Activated T-cell treated with anti-CD3 and anti-CD28 coated beads for 24 hours (primary cell): ENCODE measurements at regions not wholly inside any gene's neighbourhood (a gene's known extent, or its start where the extent isn't known, plus 50 kb on each side); places are given as distances from the start of the nearest gene placed in this dataset.

Source experiments
- DNase-seq: peaks from one replicate; pipeline ENCODE4 v3.0.0-alpha.2; 2020; ENCODE audit warnings: low read depth

DNA sequence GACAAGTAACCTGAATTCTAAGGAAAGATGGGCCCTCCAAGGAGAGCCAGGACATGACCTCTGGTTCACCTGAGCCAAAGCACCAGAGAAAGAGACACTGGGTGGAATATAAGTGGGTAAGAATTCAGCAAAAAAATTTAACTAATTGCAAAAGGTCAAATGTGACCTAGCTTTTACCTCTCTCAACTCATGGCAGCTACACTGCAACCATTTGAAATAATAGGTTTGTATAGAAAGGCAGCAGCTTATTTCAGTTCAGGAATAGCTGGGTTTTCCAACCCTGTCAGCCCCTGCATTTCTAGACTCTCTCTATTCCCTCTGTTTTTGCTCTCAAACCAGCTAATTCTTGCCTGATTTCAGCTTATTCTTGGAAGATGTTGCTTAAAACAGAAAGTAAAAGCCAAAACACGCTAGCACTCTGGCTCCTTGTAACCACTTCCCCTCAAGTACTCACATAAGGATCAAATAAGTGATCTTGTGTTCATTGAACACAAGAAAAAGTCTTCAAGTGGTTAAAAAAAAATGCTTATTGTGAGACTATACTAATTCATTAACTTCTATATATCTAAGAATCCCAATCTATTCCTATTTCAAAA lies 101.1 kb upstream of the NR4A3 start:
- DNase-seq: no peak

DNA sequence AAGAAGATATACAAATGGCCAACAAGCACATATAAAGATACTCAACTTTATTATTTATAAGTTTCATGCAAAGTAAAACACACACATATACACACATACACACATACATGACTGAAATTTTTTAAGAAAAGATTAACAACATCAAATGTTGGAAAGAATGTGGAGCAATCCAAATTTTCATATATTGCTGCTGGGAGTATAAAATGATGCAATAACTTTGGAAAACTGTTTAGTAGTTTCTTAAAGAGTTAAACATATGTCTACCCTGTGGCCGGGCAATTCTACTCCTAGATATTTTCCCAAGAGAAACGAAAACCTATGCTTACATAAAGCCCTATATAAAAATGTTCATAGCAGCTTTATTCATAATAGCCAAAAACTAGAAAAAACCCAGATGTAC lies 99.8 kb upstream of the NR4A3 start:
- DNase-seq: no peak

DNA sequence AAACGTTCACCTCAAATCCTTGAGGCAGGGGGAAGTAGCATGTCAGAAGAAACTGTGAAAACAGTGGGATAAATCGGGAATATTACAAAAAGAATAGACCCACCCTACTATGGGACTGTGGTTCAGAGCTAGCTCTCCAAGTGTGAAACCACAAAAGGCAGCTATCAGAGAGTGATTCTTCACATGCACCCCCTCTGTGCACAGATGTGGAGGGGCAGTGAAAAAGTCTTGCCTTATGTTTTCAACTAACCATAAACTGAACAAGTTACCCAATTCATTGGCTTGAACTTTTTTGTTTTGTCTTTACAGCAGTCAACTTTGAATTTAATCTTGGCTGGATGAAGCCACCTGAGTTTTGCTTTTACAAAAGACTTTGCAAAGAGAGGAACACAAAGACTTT lies 98.8 kb upstream of the NR4A3 start:
- DNase-seq: no peak

DNA sequence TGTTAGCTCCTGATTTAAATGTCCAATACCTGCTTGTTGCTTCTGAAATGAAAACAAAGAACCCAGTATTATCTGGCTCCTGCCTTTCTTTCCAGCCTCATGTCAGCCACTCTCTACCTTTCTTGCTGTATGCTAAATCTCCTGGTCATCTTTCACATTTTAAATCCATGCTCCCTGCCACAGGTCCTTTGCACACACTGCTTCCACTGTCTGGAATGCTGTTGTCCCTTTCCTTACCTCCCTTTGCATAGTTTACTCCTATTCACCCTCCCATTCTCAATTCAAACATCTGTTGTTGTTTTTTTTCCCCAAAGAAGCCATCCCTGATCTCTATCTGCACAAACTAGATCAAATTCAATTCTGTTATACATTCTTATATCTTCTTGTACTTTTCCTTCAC lies 97.0 kb upstream of the NR4A3 start:
- no peak for DNase-seq

DNA sequence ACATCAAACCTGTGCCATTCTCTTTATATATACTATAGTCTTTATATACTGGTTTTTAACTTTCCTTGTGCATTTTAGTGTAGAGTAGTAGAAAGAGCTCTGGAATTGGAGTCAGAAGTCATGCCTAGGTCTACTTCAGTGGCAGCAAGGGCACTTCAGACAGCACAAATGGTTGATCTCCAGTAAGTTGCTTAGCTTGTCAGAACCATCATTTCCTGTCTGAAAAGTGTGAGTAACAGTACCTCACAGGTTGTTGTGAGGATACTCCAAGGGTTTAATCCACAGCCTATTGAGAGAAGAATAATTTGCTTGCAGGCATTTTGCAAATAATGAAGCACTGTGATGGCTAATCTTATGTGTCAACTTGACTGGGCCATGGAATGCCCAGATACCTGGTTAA lies 95.8 kb upstream of the NR4A3 start:
- DNase-seq: no peak

DNA sequence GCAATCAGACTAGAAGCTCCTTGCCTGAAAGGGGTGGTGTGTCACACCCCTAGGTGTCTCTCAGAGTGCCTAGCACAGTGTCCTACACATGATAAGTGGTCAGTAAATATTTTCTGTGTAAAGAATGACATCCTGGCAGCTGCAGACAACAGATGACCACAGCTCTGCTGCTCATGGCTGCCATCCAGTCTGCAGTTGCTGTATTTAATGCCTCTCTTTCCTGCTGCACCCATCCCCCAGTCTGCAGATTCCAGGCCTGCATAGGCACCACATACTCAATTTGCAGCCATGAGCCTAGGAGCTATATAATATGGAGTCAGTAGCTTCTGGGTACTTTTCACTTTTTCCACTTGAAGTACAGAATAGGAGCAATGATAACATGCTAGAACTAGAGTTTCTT lies 94.9 kb upstream of the NR4A3 start:
- no peak for DNase-seq

DNA sequence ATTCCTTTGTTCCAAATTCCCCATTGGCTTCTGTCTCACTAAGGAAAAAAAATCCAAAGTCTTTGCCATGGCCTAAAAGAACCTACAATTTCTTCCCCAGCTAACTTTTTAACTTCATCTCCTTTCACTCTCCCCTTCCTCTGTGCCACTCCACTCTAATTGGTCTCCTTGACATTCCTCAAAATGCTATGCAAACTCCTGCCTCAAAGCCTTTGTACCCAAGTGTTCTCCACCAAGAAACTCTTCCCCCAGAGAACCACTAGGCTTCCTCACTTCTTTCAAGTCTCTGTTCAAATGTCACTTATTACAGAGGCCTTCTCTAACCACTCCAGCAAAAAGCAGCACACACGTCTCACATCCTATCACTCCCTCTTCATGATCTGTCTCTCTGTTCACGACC lies 91.6 kb upstream of the NR4A3 start:
- DNase-seq: no peak

DNA sequence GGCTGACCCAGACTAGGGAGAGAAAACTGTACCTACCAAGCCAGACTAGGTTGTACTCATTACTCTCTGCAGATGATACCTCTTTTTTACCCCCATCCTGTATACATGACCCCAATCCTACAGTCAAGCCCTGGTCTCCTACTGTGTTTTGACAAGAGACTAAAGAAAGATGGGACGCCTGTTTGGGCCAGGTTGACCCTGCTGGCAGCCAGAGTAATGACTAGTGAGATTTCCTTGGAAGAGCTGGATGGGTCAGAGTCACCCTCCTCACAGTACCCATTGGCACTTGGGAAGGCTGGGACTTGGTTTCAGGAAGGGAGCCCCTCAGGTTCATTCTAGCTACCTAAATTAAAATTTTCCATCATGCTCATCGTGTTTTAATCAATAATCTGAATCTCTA lies 89.7 kb upstream of the NR4A3 start:
- no peak for DNase-seq

DNA sequence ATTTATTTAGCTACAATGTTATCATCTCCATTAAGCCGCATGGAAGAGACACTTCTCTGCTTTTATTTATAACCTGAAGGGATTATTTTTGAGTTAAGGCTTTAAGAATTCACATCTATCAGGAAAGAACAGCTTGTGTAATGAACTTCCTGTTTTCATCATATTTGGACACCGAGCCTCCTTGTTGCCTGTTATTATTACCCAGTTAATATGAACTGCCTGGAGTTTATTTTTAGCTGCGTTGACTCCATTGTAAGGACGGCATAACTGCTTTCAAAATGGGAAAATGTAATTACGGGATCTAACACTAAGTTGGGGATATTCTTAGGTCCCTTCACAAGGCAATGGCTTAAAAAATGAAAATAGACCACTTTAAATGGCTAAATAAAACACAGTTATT lies 89.0 kb upstream of the NR4A3 start:
- DNase-seq: no peak

DNA sequence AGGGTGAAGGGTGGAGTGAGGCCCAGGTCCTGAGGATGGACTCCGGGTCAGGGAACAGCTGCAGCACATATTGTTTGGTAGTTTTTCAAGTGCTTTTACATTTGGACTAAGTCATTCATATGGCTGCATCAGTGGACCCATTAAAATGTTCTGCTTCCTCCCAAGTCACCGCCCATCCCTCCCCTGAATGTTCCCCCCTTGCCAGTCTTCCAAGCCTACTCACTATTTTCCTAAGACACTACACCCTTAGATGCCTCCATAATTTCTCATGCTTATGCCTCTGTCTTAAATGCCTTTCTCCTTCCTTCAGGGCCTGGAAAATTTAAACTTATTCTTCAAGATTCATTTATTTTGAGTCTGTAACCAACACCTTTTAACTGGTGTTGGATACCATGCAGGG lies 86.6 kb upstream of the NR4A3 start:
- DNase-seq: no peak

DNA sequence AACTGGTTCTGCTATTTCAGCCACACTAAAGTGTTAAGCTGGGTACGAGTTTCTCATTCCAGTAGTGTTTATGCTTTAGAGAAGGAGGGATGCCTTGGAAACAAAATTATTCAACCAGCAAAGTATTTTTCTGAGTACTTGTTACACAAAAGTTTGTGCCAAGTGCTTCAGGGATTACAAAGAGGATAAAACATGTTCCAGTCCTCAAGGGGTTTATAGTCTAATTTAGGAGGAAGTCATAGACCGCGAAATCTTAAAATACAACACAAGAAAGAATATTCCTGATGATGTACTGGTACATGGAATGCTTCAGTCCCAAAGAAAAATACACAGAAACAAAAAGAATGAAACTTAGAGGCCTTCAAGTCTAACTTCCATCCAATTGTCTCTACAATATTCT lies 85.4 kb upstream of the NR4A3 start:
- DNase-seq: no peak

DNA sequence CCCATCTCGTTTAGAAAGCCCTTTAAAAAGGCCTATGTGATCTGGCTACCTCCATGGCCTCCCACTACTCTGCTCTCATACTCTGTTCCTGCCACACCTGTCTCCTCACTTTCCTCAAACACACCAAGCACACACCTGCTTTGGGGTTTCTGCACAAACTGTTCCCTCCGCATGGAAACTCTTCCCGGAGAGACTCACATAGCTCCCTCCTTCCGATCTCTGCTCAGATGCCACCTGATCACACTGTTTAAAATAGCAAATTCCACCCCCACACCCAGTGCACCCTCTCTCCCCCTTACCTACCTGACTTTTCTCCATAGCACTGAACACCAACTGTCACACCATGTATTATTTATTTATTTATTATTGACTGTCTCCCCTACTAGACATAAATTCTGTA lies 84.0 kb upstream of the NR4A3 start:
- no peak for DNase-seq

DNA sequence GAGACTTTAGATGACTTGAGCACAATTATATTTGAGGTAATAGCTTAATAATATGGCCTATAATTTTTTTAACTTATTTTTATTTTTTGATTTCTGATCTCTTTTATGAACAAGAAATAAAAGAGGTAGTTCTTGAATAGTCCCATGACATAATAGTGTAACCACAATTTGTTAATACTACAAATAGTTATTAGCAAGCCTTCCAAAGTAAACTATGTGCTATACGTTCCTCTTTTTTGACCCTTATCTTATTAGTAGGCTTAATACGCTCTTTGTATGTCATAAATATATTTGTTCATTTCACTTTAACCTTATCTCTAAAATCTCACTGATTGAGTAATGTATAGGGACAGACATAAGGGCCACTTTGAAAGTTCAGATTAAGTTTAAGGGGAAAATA lies 78.7 kb upstream of the NR4A3 start:
- DNase-seq: no peak

DNA sequence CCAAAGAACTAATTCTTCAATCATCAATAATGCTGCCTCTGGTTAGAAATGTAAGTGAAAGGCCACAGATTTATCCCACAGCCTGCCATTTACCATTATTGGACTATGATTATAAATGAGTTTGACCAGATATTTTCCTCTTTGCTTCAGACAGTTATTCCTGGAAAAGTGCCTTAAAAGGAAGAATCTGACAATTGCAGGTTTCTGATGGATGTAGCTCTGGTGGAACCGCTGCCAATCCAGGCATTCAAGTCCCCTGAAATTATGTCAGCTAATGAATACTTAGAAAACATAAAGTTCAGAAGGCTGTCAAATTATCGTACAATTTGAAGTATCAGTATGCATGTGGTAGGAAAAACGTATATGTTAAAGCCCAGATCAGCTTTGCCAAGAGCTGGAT lies 78.2 kb upstream of the NR4A3 start:
- DNase-seq: no peak

DNA sequence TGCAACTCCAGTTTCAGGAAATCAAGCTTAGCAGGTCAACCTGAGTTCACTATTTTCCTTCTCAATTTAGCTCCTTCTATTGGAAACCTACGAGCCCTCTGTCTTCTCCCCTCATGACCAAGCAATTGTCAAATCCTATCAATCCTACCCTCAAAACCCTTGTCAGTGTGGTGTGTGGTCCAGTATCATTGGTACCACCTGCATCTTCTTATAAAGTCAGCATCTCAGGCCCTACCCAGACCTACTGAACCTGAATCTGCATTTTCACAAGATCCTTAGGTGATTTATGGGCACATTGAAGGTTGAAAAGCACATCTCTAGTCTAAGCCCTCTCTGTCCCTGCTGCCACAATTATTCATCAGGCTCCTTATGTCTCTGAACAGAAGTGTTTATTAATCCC lies 77.6 kb upstream of the NR4A3 start:
- no peak for DNase-seq

DNA sequence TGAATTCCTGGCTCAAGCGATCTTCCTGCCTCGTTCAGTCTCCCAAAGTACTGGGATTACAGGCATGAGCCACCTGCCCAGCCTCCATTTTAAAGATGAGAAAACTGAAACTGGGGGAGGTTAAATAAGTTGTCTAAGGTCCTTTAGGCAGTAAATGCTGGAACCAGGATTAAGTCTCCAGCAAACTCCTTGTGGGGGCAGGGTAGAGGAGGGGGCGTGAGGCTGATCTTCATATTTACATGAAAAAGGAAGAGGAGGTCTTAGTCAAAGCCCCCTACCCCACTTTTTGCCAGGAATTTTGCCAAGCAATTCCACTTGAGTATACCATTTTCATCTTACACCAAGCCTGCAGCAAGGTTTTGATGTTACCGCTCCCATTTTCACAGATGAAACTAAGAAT lies 76.6 kb upstream of the NR4A3 start:
- no peak for DNase-seq

DNA sequence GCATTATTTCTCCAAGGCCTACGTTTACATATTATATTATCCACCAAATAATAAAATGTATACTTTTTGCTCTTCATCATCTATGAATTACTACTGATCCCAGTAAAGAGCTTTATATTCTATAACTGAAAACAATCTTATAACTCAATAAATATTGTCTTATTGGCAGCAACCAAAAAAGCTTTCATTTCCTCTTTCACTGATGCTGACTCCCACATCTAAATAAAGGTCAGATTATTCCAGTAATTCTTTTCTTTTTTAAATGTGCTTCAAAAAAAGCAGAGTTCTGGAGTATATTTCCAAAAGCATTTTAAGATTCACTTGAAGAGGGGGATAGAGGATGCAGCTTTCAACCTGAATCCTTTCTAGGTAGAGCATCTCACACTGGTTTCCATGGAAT lies 75.3 kb upstream of the NR4A3 start:
- DNase-seq: no peak

DNA sequence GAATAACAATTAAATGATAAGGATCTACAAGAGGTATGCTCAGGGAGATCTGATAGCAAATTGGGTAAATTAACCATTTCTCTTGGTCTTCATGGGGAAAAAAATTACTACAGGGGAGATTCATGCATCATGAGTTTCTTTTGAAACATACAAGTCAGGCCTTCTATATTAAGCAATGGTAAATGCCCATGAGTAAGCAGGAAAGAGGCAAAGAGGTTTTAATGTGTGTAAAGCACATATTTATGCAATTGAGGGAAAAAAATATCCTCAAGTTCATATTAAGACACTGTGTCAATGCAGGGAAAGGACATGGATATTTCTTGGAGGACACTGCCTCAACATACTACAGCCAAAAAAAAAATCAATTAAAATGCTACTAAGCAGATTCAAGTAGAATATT lies 73.4 kb upstream of the NR4A3 start:
- DNase-seq: no peak

DNA sequence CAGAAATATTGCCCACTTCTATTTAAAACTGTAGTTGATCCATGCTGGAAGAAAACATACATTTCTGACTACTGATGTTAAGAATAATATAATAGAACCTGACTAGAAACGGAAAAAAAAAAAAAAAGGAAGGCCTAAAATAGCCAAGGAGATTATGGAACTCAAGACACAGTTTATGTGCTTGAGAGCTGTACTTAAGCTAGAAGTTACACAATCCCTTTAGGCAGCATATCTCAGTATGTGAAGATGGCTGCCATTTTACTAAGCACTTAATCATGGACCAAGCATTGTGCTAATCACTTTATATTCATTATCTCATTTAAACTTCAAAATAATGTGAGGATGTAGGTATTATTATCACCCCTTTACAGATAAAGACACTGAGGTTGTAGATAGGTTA lies 73.0 kb upstream of the NR4A3 start:
- no peak for DNase-seq

DNA sequence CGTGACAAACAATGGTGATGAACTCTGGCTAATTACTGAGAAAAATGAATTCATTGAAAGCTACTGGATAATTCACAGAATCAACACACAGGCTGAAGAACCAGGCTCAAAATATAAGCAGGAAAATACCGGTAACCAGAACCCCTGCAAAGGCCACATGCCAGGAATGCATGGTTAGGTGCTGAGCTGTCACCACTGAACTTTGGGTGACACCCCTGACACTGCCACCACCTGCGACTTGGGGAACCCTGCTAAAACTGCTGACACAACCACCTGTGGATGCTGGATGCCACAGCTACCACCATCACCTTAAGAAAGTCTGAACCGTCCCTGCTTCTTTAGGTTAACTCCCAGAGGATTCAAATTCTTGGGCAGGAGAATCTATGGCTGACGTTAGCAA lies 72.0 kb upstream of the NR4A3 start:
- no peak for DNase-seq

DNA sequence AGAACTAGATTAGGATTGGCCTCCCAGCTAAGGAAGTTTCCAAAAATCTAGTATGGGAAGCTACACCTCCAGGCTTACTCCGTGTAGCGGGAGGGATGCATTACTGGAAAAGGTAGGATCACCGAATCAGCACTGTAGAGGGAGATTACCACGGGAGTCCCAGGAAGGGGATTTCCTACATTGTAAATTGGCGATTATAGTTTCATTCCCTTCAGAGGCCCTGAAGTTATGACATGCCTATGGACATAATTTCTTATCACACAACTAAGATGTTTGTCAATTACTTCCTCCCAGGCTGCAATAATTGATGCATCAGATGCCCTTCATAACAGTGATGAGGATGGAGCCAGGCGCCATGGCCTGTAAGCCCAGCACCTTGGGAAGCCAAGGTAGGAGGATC lies 71.2 kb upstream of the NR4A3 start:
- no peak for DNase-seq

DNA sequence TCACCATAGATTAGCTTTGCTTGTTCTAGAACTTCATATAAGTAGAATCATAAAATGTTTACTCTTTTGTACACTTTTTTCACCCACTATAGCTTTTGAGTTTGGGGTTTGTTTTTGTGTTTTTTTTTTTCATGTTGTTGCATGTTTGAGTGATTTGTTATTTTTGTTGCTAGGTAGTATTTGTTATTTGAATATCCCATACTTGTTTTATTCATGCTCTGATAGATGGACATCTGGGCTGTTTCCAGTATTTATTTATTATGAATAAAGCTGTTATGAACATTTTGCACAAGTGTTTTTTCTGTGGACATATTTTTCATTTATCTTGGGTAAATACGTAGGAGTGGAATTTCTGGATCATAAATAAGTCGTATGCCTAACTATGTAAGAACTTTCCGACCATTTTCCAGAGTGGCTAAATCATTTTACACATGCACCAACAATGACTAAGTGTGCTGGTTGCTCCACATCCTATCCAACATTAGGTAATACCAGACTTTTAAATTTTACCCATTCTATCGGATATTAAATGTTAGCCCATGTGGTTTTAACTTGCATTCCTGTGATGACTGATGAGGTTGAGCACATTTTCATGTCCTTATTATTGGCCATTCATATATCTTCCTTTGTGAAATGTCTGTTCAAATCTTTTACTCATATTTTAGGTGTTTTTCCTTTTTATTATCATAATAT lies 69.1 kb upstream of the NR4A3 start:
- no peak for DNase-seq

DNA sequence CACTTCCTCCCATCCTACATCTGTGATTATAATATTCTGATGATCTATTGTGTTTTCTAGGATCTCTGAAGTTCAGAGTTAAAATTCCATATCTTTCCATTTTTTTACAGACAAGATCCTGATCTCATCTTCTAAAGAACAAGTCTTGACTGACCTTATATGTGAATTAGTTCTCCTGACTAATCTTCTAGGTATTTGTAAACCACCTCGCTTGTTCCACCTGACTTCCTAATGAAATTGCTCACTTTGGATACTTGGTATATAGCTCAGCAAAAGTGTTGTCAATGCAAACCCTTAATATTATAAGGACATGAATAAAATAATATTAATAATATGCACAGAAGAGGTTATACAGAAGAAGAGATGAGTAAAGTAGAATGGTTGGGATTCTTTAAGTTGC lies 68.2 kb upstream of the NR4A3 start:
- DNase-seq: no peak

DNA sequence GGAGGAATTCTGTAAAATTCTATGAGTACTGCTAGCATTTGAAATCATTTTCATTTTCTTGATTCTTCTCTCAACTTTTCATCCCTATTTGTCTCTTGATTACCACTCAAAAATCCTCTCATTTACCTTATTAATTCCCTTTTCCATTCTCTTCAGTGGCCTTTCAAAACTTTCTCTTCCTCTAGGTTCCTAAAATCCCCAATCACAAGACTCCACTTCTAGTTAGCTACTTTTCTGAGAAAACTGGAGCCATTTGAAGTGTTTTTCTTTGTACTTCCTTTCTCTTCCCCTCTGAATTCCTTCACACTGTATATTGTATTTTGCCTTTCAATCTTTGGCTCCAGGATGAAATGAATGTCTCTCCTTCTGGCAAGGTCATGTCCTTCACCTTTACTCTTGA lies 61.3 kb upstream of the NR4A3 start:
- no peak for DNase-seq

DNA sequence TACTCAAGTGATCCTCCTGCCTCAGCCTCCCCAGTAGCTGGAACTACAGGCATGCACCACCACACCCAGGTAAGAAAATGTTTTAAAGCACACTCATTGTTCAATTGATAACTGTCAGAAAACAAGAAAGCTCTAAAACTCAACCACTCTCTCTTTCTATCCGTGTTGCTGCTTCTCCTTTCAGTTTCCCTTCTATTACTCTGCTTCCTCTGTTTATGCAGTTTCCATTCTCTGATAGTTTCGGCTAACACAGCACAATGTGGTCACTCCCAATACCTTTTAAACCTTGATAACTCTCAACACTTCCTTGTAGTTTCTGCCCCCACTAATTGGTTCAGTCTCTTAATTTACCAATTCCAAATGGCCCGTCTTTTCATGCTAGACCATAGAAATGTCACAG lies 59.2 kb upstream of the NR4A3 start:
- no peak for DNase-seq
